GM10266 (cell line): ENCODE measurements at regions not wholly inside any gene's neighbourhood (a gene's known extent, or its start where the extent isn't known, plus 50 kb on each side); places are given as distances from the start of the nearest gene placed in this dataset.

ENCODE experiments used
- DNase-seq: peaks from one replicate; pipeline ENCODE4 v3.0.0; 2012; ENCODE audit errors: extremely low spot score
- TF ChIP-seq, protein P1 (sequence below): IDR thresholded peaks from 2 replicates; pipeline ENCODE4 v1.5.1; 2012; ENCODE audit warnings: mild to moderate bottlenecking, low read depth; ENCODE audit not compliant: control insufficient read depth, insufficient read depth; ENCODE audit errors: missing control alignments

DNA sequence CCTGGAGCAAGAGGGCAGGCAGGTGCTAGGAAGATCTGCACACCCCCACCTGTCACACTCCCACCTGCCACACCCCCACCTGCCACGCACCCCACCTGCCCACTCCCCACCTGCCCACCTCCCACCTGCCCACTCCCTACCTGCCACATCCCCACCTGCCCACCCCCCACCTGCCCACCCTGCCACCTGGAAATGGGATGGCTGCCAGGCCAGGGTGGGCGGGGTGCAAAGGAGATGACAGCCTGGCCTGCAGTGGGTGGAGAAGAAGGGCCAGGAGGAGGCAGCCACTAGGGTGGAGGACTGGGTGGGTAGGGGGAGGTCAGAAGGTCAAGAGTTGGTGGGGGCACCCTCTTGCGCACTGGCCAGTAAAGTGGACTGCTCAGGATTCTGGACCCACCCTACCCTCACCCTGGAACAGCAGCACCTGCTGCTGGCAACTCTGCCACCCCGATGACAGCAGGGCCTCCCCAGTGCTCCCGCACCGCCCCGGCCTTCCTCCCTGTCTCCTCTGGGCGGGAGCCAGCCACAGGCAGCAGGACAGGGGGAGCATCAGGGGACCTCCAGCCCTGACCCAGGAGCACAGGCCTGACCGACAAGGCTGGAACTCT is 66.8 kb upstream of the NKX1-1 start:
- no peak for DNase-seq
- TF ChIP-seq, protein P1, sequence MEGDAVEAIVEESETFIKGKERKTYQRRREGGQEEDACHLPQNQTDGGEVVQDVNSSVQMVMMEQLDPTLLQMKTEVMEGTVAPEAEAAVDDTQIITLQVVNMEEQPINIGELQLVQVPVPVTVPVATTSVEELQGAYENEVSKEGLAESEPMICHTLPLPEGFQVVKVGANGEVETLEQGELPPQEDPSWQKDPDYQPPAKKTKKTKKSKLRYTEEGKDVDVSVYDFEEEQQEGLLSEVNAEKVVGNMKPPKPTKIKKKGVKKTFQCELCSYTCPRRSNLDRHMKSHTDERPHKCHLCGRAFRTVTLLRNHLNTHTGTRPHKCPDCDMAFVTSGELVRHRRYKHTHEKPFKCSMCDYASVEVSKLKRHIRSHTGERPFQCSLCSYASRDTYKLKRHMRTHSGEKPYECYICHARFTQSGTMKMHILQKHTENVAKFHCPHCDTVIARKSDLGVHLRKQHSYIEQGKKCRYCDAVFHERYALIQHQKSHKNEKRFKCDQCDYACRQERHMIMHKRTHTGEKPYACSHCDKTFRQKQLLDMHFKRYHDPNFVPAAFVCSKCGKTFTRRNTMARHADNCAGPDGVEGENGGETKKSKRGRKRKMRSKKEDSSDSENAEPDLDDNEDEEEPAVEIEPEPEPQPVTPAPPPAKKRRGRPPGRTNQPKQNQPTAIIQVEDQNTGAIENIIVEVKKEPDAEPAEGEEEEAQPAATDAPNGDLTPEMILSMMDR = no peak

- no peak for DNase-seq
- TF ChIP-seq, protein P1 = no peak
Observed at GRCh38 chr4:1472148-1472797, 66.0 kb upstream of the NKX1-1 start.

DNA sequence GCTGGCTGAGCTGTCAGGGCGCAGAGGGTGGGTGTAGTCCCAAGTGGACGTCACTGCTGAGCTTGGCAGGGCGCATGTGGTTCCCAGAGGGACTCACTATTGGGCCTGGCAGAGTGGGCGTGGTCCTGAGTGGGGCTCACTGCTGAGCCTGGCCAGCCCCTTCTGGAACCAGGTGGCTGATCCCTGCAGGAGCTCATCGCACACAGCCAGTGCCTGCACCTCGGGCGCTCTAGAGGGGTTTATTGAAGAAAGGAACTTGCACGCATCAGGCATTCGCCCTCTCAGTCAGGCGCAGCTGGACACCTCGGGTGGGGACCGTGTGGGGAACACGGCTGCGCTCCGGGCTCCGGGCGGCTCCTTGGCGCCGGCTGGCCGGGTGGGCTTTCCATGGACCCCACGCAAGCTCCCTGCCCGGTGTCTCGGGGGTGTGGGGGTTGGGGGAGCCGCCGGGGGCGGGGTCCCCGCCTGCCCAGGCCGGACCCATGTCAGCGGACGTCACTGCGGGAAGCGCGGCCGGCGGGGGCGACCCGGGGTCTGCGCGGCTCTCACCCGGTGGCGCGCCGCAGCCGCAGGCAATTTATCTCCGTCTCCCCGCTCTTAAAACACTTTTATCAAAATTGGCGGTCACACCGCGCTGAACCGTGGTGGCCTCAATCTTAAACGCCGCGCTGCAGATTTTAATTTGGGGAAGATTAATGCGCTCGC is 65.4 kb upstream of the NKX1-1 start:
- TF ChIP-seq, protein P1 = no peak
- no peak for DNase-seq

GRCh38 chr4:1470816-1471442 is 64.7 kb upstream of the NKX1-1 start:
- TF ChIP-seq, protein P1 = no peak

GRCh38 chr4:1470393-1470670 is 64.1 kb upstream of the NKX1-1 start:
- TF ChIP-seq, protein P1 = no peak
- no peak for DNase-seq

More at GRCh38 chr4:1470816-1471442, 64.7 kb upstream of the NKX1-1 start:
- DNase-seq = no peak

- DNase-seq = no peak
- TF ChIP-seq, protein P1 = no peak
Observed at GRCh38 chr4:1469607-1470392, 63.6 kb upstream of the NKX1-1 start.

GRCh38 chr4:1469043-1469442 is 62.8 kb upstream of the NKX1-1 start:
- DNase-seq = no peak
- TF ChIP-seq, protein P1 = no peak
